ENCODE measurements at regions not wholly inside any gene's neighbourhood (a gene's known extent, or its start where the extent isn't known, plus 50 kb on each side); places are given as distances from the start of the nearest gene placed in this dataset.
"Not testable (repeated sequence)": the region's sequence is repeated elsewhere in the genome, so short reads cannot be mapped to it uniquely, and the experiment has no call there.

- Histone ChIP-seq H3K27ac (no peak overlapping the region), H3K27me3 (no peaks in the 10 kb centered on the region)
- WGBS, 2 donors: 20 to 24% methylated on average over 10 of the region's 10 CpGs
Observed at GRCh38 chrX:39491548-39492297, 606.0 kb downstream of the BCOR start.

GRCh38 chrX:39492497-39493162 lies 605.1 kb downstream of the BCOR start:
- TF ChIP-seq EP300 (IDR thresholded peaks at IDR 0.05): no peak
- no peak for TF ChIP-seq POLR2A (IDR thresholded peaks at IDR 0.05)
- no peak for TF ChIP-seq POLR2AphosphoS5 (IDR thresholded peaks at IDR 0.05)
- TF ChIP-seq CTCF (IDR thresholded peaks at IDR 0.05): no peak
- no peaks in the 10 kb centered on the region for H3K36me3 ChIP-seq
- H3K27ac ChIP-seq: no peak overlapping the region
- 11 to 37% methylated on average over 6 of the region's 6 CpGs for WGBS, 2 donors
- H3K9me3 ChIP-seq: no peaks in the 10 kb centered on the region
- H3K4me1 ChIP-seq: peaks cover 0 to 4% (median 0%) of the 10 kb centered on the region in 4 donors
- DNase-seq: no peak
- H3K4me3 ChIP-seq: no peak overlapping the region
- intact Hi-C loops (cut with DNase I): no loop called here
- H3K27me3 ChIP-seq: no peaks in the 10 kb centered on the region

More at GRCh38 chrX:39491548-39492297, 606.0 kb downstream of the BCOR start:
- TF ChIP-seq CTCF (IDR thresholded peaks at IDR 0.05) (no peak), POLR2A (IDR thresholded peaks at IDR 0.05) (no peak), EP300 (IDR thresholded peaks at IDR 0.05) (no peak), POLR2AphosphoS5 (IDR thresholded peaks at IDR 0.05) (no peak)
- intact Hi-C loops (cut with DNase I): no loop called here
- peaks cover 0 to 4% (median 0%) of the 10 kb centered on the region in 4 donors for H3K4me1 ChIP-seq
- no peaks in the 10 kb centered on the region for H3K36me3 ChIP-seq
- H3K4me3 ChIP-seq: no peak overlapping the region
- no peaks in the 10 kb centered on the region for H3K9me3 ChIP-seq
- no peak for DNase-seq

GRCh38 chrX:39493168-39493567 lies 604.6 kb downstream of the BCOR start:
- Histone ChIP-seq H3K27me3 (no peaks in the 10 kb centered on the region), H3K36me3 (no peaks in the 10 kb centered on the region), H3K4me3 (no peak overlapping the region), H3K9me3 (no peaks in the 10 kb centered on the region), H3K4me1 (peaks cover 0 to 4% (median 0%) of the 10 kb centered on the region in 4 donors), H3K27ac (no peak overlapping the region)
- intact Hi-C loops (cut with DNase I): no loop called here
- 87 to 95% methylated on average over 1 of the region's 1 CpG for WGBS, 2 donors
- no peak for DNase-seq
- TF ChIP-seq POLR2A (IDR thresholded peaks at IDR 0.05) (no peak), EP300 (IDR thresholded peaks at IDR 0.05) (no peak), POLR2AphosphoS5 (IDR thresholded peaks at IDR 0.05) (no peak), CTCF (IDR thresholded peaks at IDR 0.05) (no peak)

- whole genome bisulfite sequencing, 2 donors: 89 to 93% methylated on average over 4 of the region's 4 CpGs
- DNase-seq; intact Hi-C loops (cut with DNase I): not testable (repeated sequence)
Observed at GRCh38 chrX:39497117-39497516, 600.6 kb downstream of the BCOR start.

GRCh38 chrX:39497702-39498265 lies 600.0 kb downstream of the BCOR start:
- H3K4me1 ChIP-seq: peaks cover 0 to 2% (median 0%) of the 10 kb centered on the region in 4 donors
- intact Hi-C loops (cut with DNase I): no loop called here

More at GRCh38 chrX:39497117-39497516, 600.6 kb downstream of the BCOR start:
- H3K36me3 ChIP-seq, H3K27ac ChIP-seq, H3K27me3 ChIP-seq, H3K4me3 ChIP-seq, H3K9me3 ChIP-seq, H3K4me1 ChIP-seq: not testable (repeated sequence)

More at GRCh38 chrX:39497702-39498265, 600.0 kb downstream of the BCOR start:
- no peak overlapping the region for H3K4me3 ChIP-seq
- 74 to 80% methylated on average over 7 of the region's 7 CpGs for whole genome bisulfite sequencing, 2 donors
- no peaks in the 10 kb centered on the region for H3K9me3 ChIP-seq
- no peaks in the 10 kb centered on the region for H3K27me3 ChIP-seq
- no peak for DNase-seq
- no peak overlapping the region for H3K27ac ChIP-seq
- H3K36me3 ChIP-seq: no peaks in the 10 kb centered on the region
- no peak for TF ChIP-seq POLR2A (IDR thresholded peaks at IDR 0.05)
- TF ChIP-seq CTCF (IDR thresholded peaks at IDR 0.05): no peak
- TF ChIP-seq POLR2AphosphoS5 (IDR thresholded peaks at IDR 0.05): no peak
- no peak for TF ChIP-seq EP300 (IDR thresholded peaks at IDR 0.05)
